Endodermal cell (in vitro differentiated cells): ENCODE measurements at regions not wholly inside any gene's neighbourhood (a gene's known extent, or its start where the extent isn't known, plus 50 kb on each side); places are given as distances from the start of the nearest gene placed in this dataset.

ENCODE experiments used
- DNase-seq: peaks from one replicate; pipeline ENCODE4 v3.0.0-alpha.2; 2017
- H3K27ac ChIP-seq: 2 replicates; pipeline ENCODE4 v1.5.1; 2013; ENCODE audit warnings: mild to moderate bottlenecking, low read depth, low read length, moderate library complexity
- H3K27me3 ChIP-seq: 2 replicates; pipeline ENCODE4 v1.6.1; 2013; ENCODE audit warnings: mild to moderate bottlenecking, low read length, moderate library complexity; ENCODE audit not compliant: insufficient read depth, control insufficient read depth, poor library complexity, severe bottlenecking
- H3K36me3 ChIP-seq: 2 replicates; pipeline ENCODE4 v1.7.0; 2013; ENCODE audit warnings: mild to moderate bottlenecking, low read length, moderate library complexity; ENCODE audit not compliant: control insufficient read depth, insufficient read depth
- H3K4me1 ChIP-seq: one replicate; pipeline ENCODE4 v1.7.0; 2013; ENCODE audit warnings: low read length; ENCODE audit not compliant: control insufficient read depth, insufficient read depth
- H3K4me3 ChIP-seq: 2 replicates; pipeline ENCODE4 v1.5.1; 2013; ENCODE audit warnings: mild to moderate bottlenecking, low read length, moderate library complexity
- H3K9ac ChIP-seq: 2 replicates; pipeline ENCODE4 v1.6.1; 2013; ENCODE audit warnings: mild to moderate bottlenecking, low read length, moderate library complexity; ENCODE audit not compliant: poor library complexity, severe bottlenecking; ENCODE audit errors: extremely low read depth
- H3K9me3 ChIP-seq: 2 replicates; pipeline ENCODE4 v1.6.1; 2013; ENCODE audit warnings: mild to moderate bottlenecking, low read length, moderate library complexity; ENCODE audit not compliant: control insufficient read depth
- H3K27ac Mint-ChIP-seq: 2 replicates; pipeline ENCODE4 v1.8.0; 2020; ENCODE audit warnings: mixed read lengths
- H3K27me3 Mint-ChIP-seq: 2 replicates; pipeline ENCODE4 v1.8.0; 2021; ENCODE audit warnings: mild to moderate bottlenecking, mixed read lengths; ENCODE audit not compliant: insufficient read depth
- H3K36me3 Mint-ChIP-seq: 2 replicates; pipeline ENCODE4 v1.8.0; 2020; ENCODE audit warnings: low read depth, mixed read lengths
- H3K4me1 Mint-ChIP-seq: 2 replicates; pipeline ENCODE4 v1.8.0; 2020; ENCODE audit warnings: mixed read lengths
- H3K4me3 Mint-ChIP-seq: 2 replicates; pipeline ENCODE4 v1.8.0; 2020; ENCODE audit warnings: mild to moderate bottlenecking, moderate library complexity, mixed read lengths
- H3K9me3 Mint-ChIP-seq: 2 replicates; pipeline ENCODE4 v1.8.0; 2020; ENCODE audit warnings: mild to moderate bottlenecking, mixed read lengths
- CTCF ChIP-seq: fragments of 200-600 bp; sonication (generic); conservative IDR thresholded peaks from 2 replicates; pipeline ENCODE4 v1.5.0; 2021; ENCODE audit warnings: antibody characterized with exemption, mild to moderate bottlenecking
- WGBS, 2 experiments: methylation state at CpG; one replicate each; pipeline versions ENCODE4 v1.1.5 to v1.1.7; 2013; ENCODE audit warnings: missing lambda C conversion rate in 2 of 2, mixed read lengths in 1 of 2; ENCODE audit not compliant: insufficient coverage in 1 of 2, insufficient read length in 1 of 2; 5-methylcytosine and 5-hydroxymethylcytosine counted together

- H3K9me3 ChIP-seq: no peaks in the 10 kb centered on the region
- H3K4me3 ChIP-seq: no peak overlapping the region
- peaks cover 2% of the 10 kb centered on the region for H3K27me3 Mint-ChIP-seq
- no peaks in the 10 kb centered on the region for H3K4me1 ChIP-seq
- no peak overlapping the region for H3K4me3 Mint-ChIP-seq
- H3K9me3 Mint-ChIP-seq: peaks cover 2% of the 10 kb centered on the region
- no peak for DNase-seq
- peaks cover 3% of the 10 kb centered on the region for H3K4me1 Mint-ChIP-seq
- H3K27ac Mint-ChIP-seq: no peak overlapping the region
- H3K27me3 ChIP-seq: no peaks in the 10 kb centered on the region
- H3K36me3 Mint-ChIP-seq: no peaks in the 10 kb centered on the region
- H3K9ac ChIP-seq: no peak overlapping the region
- TF ChIP-seq CTCF: no peak
- no peaks in the 10 kb centered on the region for H3K36me3 ChIP-seq
- H3K27ac ChIP-seq: no peak overlapping the region
These were observed 313.9 kb downstream of the UBE3D start for GRCh38 chr6:82751718-82752117.

GRCh38 chr6:82761674-82762345 lies 303.8 kb downstream of the UBE3D start:
- H3K4me1 ChIP-seq: no peaks in the 10 kb centered on the region
- no peaks in the 10 kb centered on the region for H3K36me3 ChIP-seq
- Mint-ChIP-seq H3K4me1 (peaks cover 2% of the 10 kb centered on the region), H3K9me3 (no peaks in the 10 kb centered on the region), H3K4me3 (no peak overlapping the region), H3K27me3 (no peaks in the 10 kb centered on the region), H3K36me3 (no peaks in the 10 kb centered on the region), H3K27ac (no peak overlapping the region)
- no peaks in the 10 kb centered on the region for H3K27me3 ChIP-seq
- TF ChIP-seq CTCF: no peak
- DNase-seq: no peak
- H3K9ac ChIP-seq: no peak overlapping the region
- H3K4me3 ChIP-seq: no peak overlapping the region
- H3K9me3 ChIP-seq: no peaks in the 10 kb centered on the region
- H3K27ac ChIP-seq: no peak overlapping the region
- 88% methylated on average over 1 to 2 of the region's 2 CpGs for WGBS, 2 experiments

- no peaks in the 10 kb centered on the region for H3K9me3 ChIP-seq
- no peak for DNase-seq
- Mint-ChIP-seq H3K4me3 (no peak overlapping the region), H3K4me1 (no peaks in the 10 kb centered on the region), H3K27me3 (no peaks in the 10 kb centered on the region), H3K27ac (no peak overlapping the region), H3K36me3 (no peaks in the 10 kb centered on the region), H3K9me3 (no peaks in the 10 kb centered on the region)
- TF ChIP-seq CTCF: no peak
- no peaks in the 10 kb centered on the region for H3K27me3 ChIP-seq
- H3K4me3 ChIP-seq: no peak overlapping the region
- no peak overlapping the region for H3K9ac ChIP-seq
- H3K4me1 ChIP-seq: no peaks in the 10 kb centered on the region
- no CpG with 5 or more reads among the region's 1 CpG for WGBS, 2 experiments
- no peak overlapping the region for H3K27ac ChIP-seq
- no peaks in the 10 kb centered on the region for H3K36me3 ChIP-seq
These were observed 299.2 kb downstream of the UBE3D start for GRCh38 chr6:82766476-82766875.
